ENCODE measurements at regions not wholly inside any gene's neighbourhood (a gene's known extent, or its start where the extent isn't known, plus 50 kb on each side); places are given as distances from the start of the nearest gene placed in this dataset.
"Not testable (repeated sequence)": the region's sequence is repeated elsewhere in the genome, so short reads cannot be mapped to it uniquely, and the experiment has no call there.

DNA sequence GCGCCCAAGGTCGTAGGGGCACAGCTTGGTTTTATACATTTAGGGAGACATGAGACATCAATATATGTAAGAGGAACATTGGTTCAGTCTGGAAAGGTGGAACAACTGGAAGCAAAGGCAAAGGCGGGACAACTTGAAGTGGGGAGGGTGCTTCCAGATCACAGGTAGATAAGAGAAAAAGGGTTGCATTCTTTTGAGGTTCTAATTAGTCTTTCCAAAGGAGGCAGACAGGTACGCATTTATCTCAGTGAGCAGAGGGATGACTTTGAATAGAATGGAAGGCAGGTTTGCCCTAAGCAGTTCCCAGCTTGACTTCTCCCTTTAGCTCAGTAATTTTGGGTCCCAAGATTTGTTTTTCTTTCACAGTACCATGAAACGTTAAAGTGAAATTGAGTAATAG, 223.2 kb downstream of the FAM47A start:
- ATAC-seq (ENCODE audit: low read depth) (no peak), DNase-seq (ENCODE audit: low spot score) (no peak)
- H3K9me3 ChIP-seq (ENCODE audit: severe bottlenecking): no peaks in the 10 kb centered on the region
- TF ChIP-seq, protein P1, sequence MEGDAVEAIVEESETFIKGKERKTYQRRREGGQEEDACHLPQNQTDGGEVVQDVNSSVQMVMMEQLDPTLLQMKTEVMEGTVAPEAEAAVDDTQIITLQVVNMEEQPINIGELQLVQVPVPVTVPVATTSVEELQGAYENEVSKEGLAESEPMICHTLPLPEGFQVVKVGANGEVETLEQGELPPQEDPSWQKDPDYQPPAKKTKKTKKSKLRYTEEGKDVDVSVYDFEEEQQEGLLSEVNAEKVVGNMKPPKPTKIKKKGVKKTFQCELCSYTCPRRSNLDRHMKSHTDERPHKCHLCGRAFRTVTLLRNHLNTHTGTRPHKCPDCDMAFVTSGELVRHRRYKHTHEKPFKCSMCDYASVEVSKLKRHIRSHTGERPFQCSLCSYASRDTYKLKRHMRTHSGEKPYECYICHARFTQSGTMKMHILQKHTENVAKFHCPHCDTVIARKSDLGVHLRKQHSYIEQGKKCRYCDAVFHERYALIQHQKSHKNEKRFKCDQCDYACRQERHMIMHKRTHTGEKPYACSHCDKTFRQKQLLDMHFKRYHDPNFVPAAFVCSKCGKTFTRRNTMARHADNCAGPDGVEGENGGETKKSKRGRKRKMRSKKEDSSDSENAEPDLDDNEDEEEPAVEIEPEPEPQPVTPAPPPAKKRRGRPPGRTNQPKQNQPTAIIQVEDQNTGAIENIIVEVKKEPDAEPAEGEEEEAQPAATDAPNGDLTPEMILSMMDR (IDR thresholded peaks at IDR 0.05; ENCODE audit: poor library complexity, severe bottlenecking): no peak
- H3K4me1 ChIP-seq (ENCODE audit: insufficient read depth, poor library complexity, severe bottlenecking): no peaks in the 10 kb centered on the region
- no peaks in the 10 kb centered on the region for H3K36me3 ChIP-seq (ENCODE audit: low read depth)
- H3K27ac ChIP-seq (ENCODE audit: poor library complexity, severe bottlenecking): no peak overlapping the region
- no peak overlapping the region for H3K4me3 ChIP-seq (ENCODE audit: severe bottlenecking)
- H3K27me3 ChIP-seq (ENCODE audit: insufficient read depth, poor library complexity, severe bottlenecking): no peaks in the 10 kb centered on the region

DNA sequence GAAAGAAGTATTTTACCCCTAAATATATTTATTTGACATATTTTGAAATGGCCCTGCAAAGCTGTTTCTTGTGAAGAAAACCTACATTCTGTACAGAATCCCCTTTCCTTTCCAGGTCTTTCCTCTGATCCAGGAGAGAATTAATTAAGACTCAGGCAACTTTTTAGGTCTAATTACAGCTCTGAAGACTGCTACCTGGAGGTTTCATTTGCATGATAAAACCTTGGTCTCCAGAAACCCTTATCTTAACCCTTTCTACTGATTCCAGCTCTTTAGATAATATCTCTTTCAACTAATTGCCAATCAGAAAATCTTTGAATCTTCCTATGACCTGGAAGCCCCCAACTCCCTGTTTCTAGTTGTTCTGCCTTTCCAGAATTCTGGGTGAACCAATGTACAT, 224.0 kb downstream of the FAM47A start:
- Histone ChIP-seq H3K27ac (ENCODE audit: poor library complexity, severe bottlenecking) (no peak overlapping the region), H3K27me3 (ENCODE audit: insufficient read depth, poor library complexity, severe bottlenecking) (no peaks in the 10 kb centered on the region), H3K36me3 (ENCODE audit: low read depth) (no peaks in the 10 kb centered on the region), H3K4me3 (ENCODE audit: severe bottlenecking) (no peak overlapping the region), H3K4me1 (ENCODE audit: insufficient read depth, poor library complexity, severe bottlenecking) (no peaks in the 10 kb centered on the region), H3K9me3 (ENCODE audit: severe bottlenecking) (no peaks in the 10 kb centered on the region)
- ATAC-seq (ENCODE audit: low read depth) (no peak), DNase-seq (ENCODE audit: low spot score) (no peak)
- TF ChIP-seq, protein P1 (IDR thresholded peaks at IDR 0.05; ENCODE audit: poor library complexity, severe bottlenecking): no peak

DNA sequence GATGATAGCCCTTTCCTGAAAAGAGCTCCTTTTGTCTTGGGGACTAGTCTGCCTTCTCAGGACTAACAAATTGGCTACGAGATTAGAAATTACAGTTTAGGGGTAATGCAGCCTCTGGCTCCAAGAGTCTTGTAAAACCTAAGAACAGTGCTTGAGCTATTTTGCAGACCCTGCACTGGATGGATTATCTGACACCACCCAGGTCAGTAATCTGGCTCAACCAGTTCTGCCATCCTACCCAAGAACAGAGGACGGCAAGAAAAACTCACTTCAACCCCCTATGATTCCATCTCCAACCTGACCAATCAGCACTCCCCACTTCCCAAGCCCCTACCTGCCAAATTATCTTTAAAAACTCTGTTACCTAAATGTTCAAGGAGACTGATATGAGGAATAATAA, 225.1 kb downstream of the FAM47A start:
- Histone ChIP-seq H3K9me3 (ENCODE audit: severe bottlenecking) (no peaks in the 10 kb centered on the region), H3K27me3 (ENCODE audit: insufficient read depth, poor library complexity, severe bottlenecking) (no peaks in the 10 kb centered on the region), H3K27ac (ENCODE audit: poor library complexity, severe bottlenecking) (no peak overlapping the region), H3K4me1 (ENCODE audit: insufficient read depth, poor library complexity, severe bottlenecking) (no peaks in the 10 kb centered on the region), H3K36me3 (ENCODE audit: low read depth) (no peaks in the 10 kb centered on the region), H3K4me3 (ENCODE audit: severe bottlenecking) (no peak overlapping the region)
- DNase-seq (ENCODE audit: low spot score) (no peak), ATAC-seq (ENCODE audit: low read depth) (no peak)
- TF ChIP-seq, protein P1 (IDR thresholded peaks at IDR 0.05; ENCODE audit: poor library complexity, severe bottlenecking): no peak

DNA sequence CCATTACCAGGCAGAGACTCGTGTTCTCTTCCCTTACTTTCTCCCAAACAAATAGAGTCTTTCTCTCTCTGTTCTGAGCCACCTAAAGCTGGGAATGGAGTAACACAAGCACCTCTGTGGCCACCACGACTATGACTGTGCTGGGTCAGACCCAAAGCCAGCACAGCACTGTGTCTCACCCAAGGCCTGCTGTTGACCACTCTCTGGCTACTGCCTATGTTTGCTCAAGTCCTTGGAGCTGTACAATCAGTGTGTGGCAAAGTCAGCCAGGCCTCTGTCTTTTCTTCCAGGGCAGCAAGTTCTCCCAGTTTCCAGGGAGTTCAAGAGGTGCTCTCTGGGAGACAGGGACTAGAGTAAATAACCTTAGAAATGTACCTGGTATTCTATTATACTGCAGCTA, 239.4 kb downstream of the FAM47A start:
- no peak for DNase-seq (ENCODE audit: low spot score)
- no peak for ATAC-seq (ENCODE audit: low read depth)
- Histone ChIP-seq H3K9me3 (ENCODE audit: severe bottlenecking) (no peaks in the 10 kb centered on the region), H3K4me3 (ENCODE audit: severe bottlenecking) (no peak overlapping the region), H3K27me3 (ENCODE audit: insufficient read depth, poor library complexity, severe bottlenecking) (no peaks in the 10 kb centered on the region), H3K4me1 (ENCODE audit: insufficient read depth, poor library complexity, severe bottlenecking) (no peaks in the 10 kb centered on the region), H3K36me3 (ENCODE audit: low read depth) (no peaks in the 10 kb centered on the region), H3K27ac (ENCODE audit: poor library complexity, severe bottlenecking) (no peak overlapping the region)
- TF ChIP-seq, protein P1 (IDR thresholded peaks at IDR 0.05; ENCODE audit: poor library complexity, severe bottlenecking): no peak

DNA sequence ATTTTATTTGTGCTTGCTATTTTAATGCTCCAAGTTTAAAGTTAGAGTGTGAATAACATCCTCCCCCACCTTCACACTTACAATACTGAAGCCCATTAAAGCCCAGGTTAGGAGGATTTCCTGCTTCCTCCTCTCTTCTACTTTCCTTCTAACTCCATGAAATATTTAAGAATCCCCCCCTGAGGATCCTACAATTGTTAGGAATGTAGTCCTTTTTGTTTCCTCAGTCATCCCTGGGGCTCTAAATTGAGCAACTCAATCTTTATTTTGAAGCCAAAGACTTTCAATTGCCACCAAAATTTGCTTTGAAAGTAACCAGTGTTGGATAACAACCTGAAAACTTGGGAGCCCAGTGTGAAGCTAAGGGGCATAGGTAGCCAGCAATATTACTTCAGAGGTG, 276.9 kb downstream of the FAM47A start:
- no peaks in the 10 kb centered on the region for H3K27me3 ChIP-seq (ENCODE audit: insufficient read depth, poor library complexity, severe bottlenecking)
- DNase-seq (ENCODE audit: low spot score) (no peak), ATAC-seq (ENCODE audit: low read depth) (no peak)
- H3K27ac ChIP-seq (ENCODE audit: poor library complexity, severe bottlenecking): no peak overlapping the region
- H3K36me3 ChIP-seq (ENCODE audit: low read depth): no peaks in the 10 kb centered on the region
- H3K4me3 ChIP-seq (ENCODE audit: severe bottlenecking): no peak overlapping the region
- no peaks in the 10 kb centered on the region for H3K4me1 ChIP-seq (ENCODE audit: insufficient read depth, poor library complexity, severe bottlenecking)
- TF ChIP-seq, protein P1 (IDR thresholded peaks at IDR 0.05; ENCODE audit: poor library complexity, severe bottlenecking): no peak
- no peaks in the 10 kb centered on the region for H3K9me3 ChIP-seq (ENCODE audit: severe bottlenecking)

DNA sequence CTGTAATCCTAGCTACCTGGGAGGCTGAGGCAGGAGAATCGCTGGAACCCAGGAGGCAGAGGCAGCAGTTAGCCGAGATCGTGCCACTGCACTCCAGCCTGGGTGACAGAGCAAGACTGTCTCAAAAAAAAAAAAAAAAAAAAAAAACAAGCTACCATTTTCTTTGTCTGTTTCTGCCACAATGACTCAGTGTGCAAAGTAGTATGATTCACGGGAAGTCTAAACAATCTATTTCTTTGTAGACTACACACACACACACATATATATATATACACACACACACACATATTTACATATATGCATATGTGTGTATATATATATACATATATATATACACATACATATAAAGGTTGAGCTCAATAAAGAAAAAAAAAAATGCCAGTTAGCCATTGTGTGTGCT, 280.0 kb downstream of the FAM47A start:
- not testable (repeated sequence) for H3K9me3 ChIP-seq (ENCODE audit: severe bottlenecking); DNase-seq (ENCODE audit: low spot score); H3K36me3 ChIP-seq (ENCODE audit: low read depth); H3K27me3 ChIP-seq (ENCODE audit: insufficient read depth, poor library complexity, severe bottlenecking); ATAC-seq (ENCODE audit: low read depth); H3K4me3 ChIP-seq (ENCODE audit: severe bottlenecking); H3K4me1 ChIP-seq (ENCODE audit: insufficient read depth, poor library complexity, severe bottlenecking); H3K27ac ChIP-seq (ENCODE audit: poor library complexity, severe bottlenecking)
